Colonic mucosa (tissue), 4 donors: ENCODE measurements at regions not wholly inside any gene's neighbourhood (a gene's known extent, or its start where the extent isn't known, plus 50 kb on each side); places are given as distances from the start of the nearest gene placed in this dataset.

Experiments
- DNase-seq: peaks from one replicate; pipeline ENCODE4 v3.0.0-alpha.2; 2020
- H3K27ac ChIP-seq: fragments of 200-600 bp; one replicate; pipeline ENCODE4 v1.8.0; 2021
- H3K27me3 ChIP-seq: fragments of 200-600 bp; one replicate; pipeline ENCODE4 v1.8.0; 2021
- H3K36me3 ChIP-seq: fragments of 200-600 bp; one replicate; pipeline ENCODE4 v1.8.0; 2021
- H3K4me1 ChIP-seq: fragments of 200-600 bp; one replicate; pipeline ENCODE4 v1.8.0; 2021; ENCODE audit warnings: mild to moderate bottlenecking
- H3K4me3 ChIP-seq: fragments of 200-600 bp; one replicate; pipeline ENCODE4 v1.8.0; 2021
- H3K9ac ChIP-seq, 2 donors: one replicate each; pipeline ENCODE4 v1.7.0; 2013; ENCODE audit warnings: control low read depth in 2 of 2, low read depth in 2 of 2, low read length in 2 of 2
- H3K9me3 ChIP-seq: fragments of 200-600 bp; one replicate; pipeline ENCODE4 v1.8.0; 2021
- intact Hi-C: fragments of 100-400 bp; cut with DNase I; formaldehyde crosslinking; loops from one replicate; pipeline ENCODE4 v1.14.1; 2022
- TF ChIP-seq, protein P1 (sequence below): fragments of 200-600 bp; IDR thresholded peaks from one replicate; pipeline ENCODE4 v1.8.0; 2022; ENCODE audit warnings: antibody characterized with exemption, mild to moderate bottlenecking
- donor health status: healthy.
- donor health status: DM: no; HTN: no; CAD: no.
- donor health status: DM: no; HTN: no; CAD: no.

DNA sequence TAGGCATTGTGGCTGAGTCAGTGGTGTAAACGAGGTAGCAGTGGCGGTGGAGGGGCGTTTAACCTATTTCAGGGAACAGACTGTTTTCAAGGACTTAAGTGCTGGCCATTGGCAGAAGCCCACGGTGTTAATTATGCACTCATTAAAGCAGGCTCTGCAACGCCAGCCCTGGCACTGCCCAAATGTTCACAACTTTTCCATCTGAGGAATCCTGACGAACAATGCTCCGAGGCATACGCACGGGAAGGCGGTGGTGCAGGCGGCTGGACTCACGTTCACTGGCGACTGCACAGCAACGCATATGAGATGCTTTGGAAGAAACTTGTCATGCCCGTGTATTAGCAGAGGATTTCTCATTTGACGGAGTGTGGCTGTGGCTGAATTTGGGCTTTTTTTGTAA, 70.6 kb upstream of the SLC24A4 start:
- H3K27ac ChIP-seq: no peak overlapping the region
- intact Hi-C loops: no loop called here
- H3K36me3 ChIP-seq: no peaks in the 10 kb centered on the region
- H3K9ac ChIP-seq: no peak overlapping the region
- H3K4me3 ChIP-seq: no peak overlapping the region
- TF ChIP-seq, protein P1, sequence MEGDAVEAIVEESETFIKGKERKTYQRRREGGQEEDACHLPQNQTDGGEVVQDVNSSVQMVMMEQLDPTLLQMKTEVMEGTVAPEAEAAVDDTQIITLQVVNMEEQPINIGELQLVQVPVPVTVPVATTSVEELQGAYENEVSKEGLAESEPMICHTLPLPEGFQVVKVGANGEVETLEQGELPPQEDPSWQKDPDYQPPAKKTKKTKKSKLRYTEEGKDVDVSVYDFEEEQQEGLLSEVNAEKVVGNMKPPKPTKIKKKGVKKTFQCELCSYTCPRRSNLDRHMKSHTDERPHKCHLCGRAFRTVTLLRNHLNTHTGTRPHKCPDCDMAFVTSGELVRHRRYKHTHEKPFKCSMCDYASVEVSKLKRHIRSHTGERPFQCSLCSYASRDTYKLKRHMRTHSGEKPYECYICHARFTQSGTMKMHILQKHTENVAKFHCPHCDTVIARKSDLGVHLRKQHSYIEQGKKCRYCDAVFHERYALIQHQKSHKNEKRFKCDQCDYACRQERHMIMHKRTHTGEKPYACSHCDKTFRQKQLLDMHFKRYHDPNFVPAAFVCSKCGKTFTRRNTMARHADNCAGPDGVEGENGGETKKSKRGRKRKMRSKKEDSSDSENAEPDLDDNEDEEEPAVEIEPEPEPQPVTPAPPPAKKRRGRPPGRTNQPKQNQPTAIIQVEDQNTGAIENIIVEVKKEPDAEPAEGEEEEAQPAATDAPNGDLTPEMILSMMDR: no peak
- DNase-seq: no peak
- H3K9me3 ChIP-seq: no peaks in the 10 kb centered on the region
- H3K4me1 ChIP-seq: no peaks in the 10 kb centered on the region
- H3K27me3 ChIP-seq: no peaks in the 10 kb centered on the region

DNA sequence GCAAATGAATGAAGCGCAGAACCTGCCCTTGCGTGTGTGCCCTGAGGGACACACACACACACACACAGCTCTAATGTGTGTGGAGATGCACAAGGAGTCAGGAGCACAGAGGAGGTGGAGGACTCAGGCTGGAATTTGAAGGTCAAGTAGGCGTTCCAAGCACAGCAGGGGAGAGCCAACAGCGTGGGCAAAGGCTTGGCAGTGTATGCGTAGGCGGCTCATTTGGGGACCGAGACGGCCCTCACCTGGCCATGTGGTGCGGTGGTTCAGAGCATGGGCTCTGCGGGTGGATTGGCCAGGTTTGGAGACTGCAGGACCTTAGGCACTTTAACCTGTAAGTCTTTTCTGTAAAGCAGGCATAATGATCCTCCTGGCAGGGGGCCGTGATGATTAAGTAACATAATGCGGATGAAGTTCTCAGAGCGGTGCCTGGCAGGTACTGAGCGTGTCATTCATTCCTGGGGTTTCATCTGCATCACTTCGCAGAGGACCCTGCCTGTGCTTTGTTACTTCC, 69.5 kb upstream of the SLC24A4 start:
- no peak overlapping the region for H3K27ac ChIP-seq
- H3K4me1 ChIP-seq: no peaks in the 10 kb centered on the region
- H3K4me3 ChIP-seq: no peak overlapping the region
- no peaks in the 10 kb centered on the region for H3K9me3 ChIP-seq
- no peak overlapping the region for H3K9ac ChIP-seq
- no peaks in the 10 kb centered on the region for H3K36me3 ChIP-seq
- intact Hi-C loops: no loop called here
- no peaks in the 10 kb centered on the region for H3K27me3 ChIP-seq
- DNase-seq: no peak
- TF ChIP-seq, protein P1: no peak

DNA sequence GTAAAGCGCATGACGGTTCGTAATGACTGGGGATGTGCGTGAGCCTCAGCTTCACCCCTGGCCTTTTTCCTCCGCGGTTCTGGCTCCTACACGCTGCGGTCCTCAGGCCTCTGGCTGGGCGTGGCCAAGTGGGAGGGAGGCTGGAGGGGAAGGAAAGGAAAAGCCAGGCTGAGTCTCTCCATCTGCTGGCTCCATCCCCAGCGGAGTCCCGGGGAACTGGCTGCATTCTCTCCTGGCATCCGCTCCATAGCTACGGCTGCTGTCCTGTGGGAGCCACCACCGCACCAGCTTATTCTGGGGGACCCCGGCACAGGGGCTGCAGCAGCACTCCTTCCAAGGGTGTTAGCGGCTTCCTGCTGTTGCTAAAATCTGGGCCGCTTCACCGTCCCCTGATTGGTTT, 68.2 kb upstream of the SLC24A4 start:
- DNase-seq: peak; percentile 42
- intact Hi-C loops: no loop called here
- Histone ChIP-seq H3K9me3 (no peaks in the 10 kb centered on the region), H3K4me1 (no peaks in the 10 kb centered on the region), H3K27me3 (no peaks in the 10 kb centered on the region), H3K36me3 (no peaks in the 10 kb centered on the region), H3K9ac (no peak overlapping the region), H3K27ac (no peak overlapping the region), H3K4me3 (no peak overlapping the region)
- TF ChIP-seq, protein P1: no peak

DNA sequence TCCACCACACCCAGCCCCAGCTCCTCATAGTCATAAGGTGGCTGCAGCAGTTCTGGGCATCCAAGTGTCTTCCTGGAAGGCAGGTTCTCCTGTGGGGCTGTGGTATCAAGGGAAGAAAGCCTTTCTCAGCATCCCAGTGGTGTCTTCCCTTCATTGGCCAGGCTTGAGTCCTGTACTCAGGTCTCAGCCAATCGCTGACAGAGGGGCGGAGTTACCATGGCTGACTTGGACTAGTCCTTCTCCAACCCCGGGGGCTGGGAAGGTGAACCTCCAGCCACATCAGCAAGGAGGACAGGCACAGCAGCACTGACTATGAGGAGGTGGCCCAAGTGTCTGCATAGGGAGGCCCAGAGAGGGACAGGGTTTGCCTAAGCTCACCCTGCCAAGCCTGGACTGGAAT, 64.0 kb upstream of the SLC24A4 start:
- intact Hi-C loops: no loop called here
- Histone ChIP-seq H3K27me3 (no peaks in the 10 kb centered on the region), H3K36me3 (no peaks in the 10 kb centered on the region), H3K4me1 (no peaks in the 10 kb centered on the region), H3K27ac (no peak overlapping the region), H3K9ac (no peak overlapping the region), H3K4me3 (no peak overlapping the region), H3K9me3 (no peaks in the 10 kb centered on the region)
- TF ChIP-seq, protein P1: no peak
- no peak for DNase-seq

DNA sequence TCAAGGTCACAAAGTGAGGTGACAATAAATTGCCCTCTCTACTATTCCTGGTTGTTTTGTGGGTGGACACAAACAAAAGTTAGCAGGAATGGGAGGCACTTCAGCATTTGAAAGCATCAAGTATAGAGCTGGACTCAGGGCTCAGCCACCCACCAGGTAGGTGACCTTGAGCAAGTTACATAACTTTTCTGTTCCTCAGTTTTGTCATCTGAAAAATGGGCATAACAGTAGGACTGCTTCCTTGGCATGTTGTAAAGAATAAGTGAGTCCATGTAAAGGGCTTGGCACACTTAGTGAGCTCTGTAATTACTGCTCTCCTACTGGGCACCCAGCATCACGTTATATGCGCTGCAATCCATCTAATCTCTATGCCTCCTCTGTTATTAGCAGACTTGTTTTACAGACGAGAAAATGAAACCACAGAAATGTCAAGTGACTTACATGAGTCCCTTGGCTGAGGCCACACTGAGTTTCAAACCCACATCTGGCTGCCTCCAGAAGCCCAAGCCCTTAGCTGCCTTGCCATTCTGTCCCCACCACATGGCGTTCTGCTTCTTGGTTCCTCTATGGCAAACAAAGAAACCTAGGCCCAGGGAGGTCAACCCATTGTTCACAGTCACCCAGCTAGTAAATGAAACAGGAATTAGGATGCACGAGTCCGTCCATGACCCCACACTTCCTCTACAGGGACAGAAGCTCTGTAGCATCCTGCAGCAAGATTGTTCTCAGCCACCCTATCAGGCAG, 63.2 kb upstream of the SLC24A4 start:
- no peaks in the 10 kb centered on the region for H3K36me3 ChIP-seq
- TF ChIP-seq, protein P1: no peak
- intact Hi-C loops: no loop called here
- no peak overlapping the region for H3K4me3 ChIP-seq
- H3K9me3 ChIP-seq: no peaks in the 10 kb centered on the region
- no peaks in the 10 kb centered on the region for H3K4me1 ChIP-seq
- DNase-seq: no peak
- H3K27ac ChIP-seq: no peak overlapping the region
- H3K9ac ChIP-seq: no peak overlapping the region
- H3K27me3 ChIP-seq: no peaks in the 10 kb centered on the region
